Stimulated activated CD4-positive, alpha-beta T cell treated with anti-CD3 and anti-CD28 coated beads, Interleukin-15, amount 100 ng/mL, for 48 hours (primary cell): ENCODE measurements at regions not wholly inside any gene's neighbourhood (a gene's known extent, or its start where the extent isn't known, plus 50 kb on each side); places are given as distances from the start of the nearest gene placed in this dataset.

ENCODE experiments used
- DNase-seq, 2 donors: peaks; one replicate each; pipeline ENCODE4 v3.0.0-alpha.2; 2020; ENCODE audit warnings: low read depth in 2 of 2

DNA sequence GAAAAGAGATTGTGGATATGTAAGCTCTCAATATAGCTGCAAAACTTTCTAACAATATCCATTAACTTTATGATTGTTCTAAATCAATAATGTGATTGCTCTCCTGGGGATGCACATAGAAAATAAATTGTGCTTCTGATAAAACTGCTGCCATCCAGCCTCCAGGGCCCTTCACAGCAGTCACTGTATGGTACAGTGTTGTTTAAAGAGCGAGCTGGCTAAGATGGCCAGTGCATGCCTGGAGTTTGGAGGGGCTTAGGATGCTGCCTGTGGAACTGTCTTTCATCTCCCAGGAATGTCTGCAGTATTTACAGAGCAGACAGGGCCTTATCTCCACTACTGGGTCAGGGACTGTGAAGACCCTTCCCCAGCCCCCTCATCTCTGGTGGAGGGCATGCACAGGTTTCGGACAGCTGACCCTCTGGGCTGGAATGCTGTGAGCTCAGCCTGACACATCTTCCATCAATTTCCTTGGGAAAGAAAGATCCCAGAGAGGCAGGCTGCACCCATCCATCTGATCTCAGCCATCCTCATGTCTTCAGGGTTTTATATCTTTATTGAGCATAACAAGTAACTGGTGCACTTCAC is 137.0 kb downstream of the PLPP3 start:
- DNase-seq, result no peak

DNA sequence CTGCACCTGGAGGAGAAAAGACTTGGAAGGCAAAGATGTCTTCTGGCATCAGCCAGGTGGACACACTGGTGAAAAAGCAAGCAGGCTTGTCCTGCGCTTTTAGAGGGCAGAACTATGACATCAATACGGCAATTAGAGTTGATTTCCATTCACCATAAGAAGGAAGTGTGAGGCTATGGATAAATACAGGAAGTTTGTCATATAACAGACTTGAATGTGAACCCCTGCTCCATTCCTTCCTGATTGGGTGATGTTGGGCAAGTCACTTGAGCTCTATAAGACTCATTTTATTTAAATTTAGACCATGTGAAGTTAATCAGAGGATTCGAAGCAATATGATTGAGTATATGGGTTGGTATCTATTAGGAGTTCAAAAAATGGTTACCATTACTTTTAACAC is 137.8 kb downstream of the PLPP3 start:
- DNase-seq, result no peak

DNA sequence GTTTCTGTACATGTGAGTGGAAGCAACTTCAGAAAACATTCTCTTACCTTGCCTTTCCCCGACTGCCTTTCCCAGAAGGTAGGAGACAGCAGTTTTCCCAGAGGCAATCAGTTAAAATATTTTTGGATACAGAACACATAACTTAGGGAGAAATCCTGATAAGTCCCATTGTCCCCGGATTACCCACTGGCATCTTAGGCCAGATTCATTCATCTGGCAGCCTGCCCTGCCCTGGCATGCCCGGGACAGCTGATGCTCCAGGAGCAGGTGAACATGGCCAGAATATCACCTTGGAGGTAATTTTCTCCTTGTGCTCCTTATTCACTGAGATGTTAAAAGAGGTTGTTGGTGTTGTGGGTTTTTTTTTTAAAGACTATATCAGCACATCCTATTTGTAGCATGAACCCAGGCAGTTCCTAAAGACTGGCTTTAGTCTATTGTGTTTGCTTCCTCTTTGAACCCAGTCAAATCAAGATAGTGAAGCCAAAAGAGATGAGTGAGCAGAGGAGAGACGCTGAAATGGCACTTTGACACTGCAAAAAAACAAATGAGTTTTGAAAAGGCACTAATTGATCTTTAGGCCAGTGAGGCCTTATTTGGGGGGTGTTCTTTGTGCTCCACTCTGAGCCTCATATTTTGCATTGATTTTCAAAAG is 139.6 kb downstream of the PLPP3 start:
- no peak for DNase-seq

DNA sequence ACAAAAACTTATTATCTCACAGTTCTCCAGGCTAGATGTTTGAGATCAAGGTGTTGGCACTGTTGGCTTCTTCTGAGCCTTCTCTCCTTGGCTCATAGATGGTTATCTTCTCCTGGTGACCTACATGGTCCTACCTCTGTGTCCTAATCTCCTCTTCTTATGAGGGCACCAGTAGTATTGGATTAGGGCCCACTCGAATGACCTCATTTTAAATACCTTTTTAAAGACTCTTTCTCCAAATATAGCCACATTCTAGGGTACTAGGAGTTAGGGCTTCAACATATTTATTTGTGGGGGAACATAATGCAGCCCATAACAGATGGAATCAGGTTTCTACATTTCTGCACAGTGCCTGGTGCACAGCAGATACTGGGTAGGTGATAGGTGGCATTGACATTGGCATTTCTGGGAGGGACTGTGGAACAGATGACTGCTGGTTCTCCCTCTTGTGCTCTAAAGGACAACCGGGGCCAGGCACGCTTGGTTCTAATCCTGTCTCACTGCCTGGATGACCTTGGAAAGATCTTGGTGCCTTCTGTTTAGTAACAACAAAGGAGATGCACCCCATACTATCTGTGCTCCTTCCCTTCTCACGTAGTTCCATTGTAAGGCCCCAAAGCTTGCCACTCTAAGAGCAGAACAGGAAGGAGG is 140.3 kb downstream of the PLPP3 start:
- no peak for DNase-seq

DNA sequence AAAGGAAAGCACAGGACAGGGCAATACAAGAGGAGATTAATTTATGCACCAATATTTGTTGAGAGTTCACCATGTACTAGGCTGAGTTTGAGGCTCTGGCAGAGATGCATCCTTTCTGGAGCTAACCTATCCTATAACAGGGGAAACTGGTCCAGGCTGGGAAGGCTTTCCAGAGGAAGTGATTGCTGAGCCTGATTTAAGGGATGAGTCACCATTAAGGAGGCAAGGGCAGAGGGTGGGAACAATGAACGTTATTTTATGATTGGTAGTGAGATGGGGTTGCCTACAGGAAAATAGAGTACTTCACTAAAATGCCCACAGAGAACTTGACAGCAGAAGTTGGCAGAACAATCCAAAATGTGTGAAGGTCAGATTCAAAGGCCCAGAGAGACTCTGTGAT is 141.4 kb downstream of the PLPP3 start:
- DNase-seq, result no peak

DNA sequence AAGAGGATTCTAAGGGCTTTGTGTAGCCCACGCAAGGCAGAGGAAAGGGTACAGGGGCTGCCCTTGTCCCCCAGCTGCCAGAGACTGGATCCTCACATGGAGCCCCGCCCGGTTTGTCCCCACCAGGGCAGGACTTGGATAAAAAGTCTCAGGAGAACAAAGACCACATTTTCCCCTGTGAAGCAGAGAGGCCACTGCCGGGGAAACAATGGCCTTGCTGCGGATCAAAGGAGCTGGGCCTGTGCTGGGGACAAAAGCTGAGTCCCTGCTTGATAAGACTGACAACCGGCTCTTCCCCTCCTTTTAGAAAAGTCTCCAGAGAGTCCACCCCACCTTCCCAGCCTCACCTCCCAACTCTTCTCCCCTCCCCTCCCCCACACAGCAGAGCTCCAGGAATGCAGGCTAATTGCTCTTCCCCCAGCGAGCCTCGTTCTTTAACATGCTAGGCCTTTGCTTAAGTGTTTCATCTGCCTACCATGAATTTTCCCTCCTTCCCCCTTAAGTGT is 142.4 kb downstream of the PLPP3 start:
- no peak for DNase-seq

DNA sequence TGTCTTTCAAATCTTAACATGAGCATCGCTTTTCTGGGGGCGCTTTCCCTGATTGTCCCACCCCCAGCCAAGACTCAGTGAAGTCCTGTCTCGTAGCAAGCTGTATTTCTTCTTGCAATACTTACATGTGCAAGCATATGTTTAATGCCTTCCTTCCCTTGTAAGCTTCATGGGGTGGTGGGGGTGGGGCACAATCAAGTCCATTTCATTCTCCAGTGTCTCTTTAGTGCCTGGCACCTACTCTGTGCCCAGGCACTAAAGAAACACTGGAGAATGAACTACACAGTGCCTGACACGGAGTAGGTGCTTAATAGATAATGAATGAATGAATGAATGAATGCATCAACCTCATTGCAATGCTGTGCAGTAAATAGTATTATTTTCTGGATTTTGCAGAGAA is 143.1 kb downstream of the PLPP3 start:
- DNase-seq, result no peak

DNA sequence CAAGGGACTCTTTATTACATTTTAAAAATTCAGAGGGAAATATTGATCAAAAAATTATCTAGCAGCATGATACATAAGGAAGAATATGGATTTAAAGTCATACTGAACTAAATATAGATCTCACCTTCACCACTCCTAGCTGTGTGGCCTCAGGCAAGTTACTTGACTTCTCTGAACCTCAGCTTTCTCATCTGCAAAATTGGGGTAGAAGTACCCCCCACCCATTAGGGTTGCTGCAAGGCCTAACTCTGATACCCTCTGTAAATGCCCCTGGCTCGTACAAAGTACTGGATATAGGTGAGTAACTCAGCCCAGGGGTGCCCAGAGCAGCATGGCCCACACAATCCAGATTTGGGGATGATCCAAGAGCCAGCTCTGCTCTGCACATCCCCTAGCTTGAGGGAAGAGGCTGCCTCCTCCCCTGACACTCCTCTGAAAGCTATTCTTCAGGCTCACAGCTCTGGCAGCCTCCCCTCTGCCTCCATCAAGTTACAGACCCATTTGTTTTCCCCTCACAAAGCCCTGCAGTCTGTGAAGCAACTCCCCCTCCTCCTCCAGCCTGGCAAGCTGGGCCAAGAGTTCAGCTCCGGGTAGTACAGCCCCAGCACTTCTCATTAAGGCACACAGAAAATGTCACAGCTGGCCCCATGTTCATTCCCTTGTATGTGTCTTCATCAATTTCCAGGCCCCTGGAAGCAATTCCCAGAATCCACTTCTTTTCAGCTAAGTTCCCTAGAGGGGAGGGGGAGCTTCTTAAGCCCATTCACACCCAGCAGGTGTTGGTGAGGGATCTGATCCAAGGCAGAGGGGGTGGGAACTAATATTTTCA is 143.7 kb downstream of the PLPP3 start:
- DNase-seq, result no peak

DNA sequence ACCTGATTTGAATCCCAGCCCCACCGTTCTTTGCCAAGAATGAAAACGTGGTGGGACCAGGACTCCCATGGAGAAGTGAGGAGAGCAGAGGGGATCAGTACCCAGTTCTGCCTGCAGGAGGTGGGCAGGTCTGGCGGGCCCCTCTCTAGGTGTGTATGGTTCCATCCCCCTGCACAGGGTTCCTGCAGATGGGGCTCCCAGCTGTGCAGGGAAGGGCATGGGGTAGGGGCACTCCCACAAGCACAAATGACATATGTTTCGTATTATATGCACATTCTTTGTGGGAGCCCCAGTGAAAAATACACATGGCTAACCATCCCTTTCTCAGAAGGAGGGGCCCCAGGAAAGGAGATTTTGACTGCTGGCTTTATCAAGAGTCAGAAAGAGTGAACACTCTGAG is 144.6 kb downstream of the PLPP3 start:
- no peak for DNase-seq

DNA sequence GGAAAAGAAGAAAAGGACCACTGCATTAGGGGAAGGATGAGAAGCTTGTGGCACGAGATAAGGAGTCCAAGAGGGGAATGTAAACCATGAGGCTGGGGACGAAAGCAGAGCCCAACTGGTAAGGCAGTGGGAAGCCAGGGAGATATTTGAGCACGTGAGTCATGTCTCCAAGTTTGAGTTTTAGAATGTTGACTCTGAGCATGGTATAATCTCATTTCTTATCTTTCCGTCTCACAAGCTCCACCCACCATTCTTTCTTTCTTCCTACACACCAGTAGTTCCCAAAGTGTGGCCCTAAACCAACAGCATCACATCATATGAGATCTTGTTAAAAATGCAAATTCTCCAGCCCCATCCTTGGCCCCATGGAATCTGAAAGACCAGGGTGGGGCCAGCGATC is 145.3 kb downstream of the PLPP3 start:
- no peak for DNase-seq

DNA sequence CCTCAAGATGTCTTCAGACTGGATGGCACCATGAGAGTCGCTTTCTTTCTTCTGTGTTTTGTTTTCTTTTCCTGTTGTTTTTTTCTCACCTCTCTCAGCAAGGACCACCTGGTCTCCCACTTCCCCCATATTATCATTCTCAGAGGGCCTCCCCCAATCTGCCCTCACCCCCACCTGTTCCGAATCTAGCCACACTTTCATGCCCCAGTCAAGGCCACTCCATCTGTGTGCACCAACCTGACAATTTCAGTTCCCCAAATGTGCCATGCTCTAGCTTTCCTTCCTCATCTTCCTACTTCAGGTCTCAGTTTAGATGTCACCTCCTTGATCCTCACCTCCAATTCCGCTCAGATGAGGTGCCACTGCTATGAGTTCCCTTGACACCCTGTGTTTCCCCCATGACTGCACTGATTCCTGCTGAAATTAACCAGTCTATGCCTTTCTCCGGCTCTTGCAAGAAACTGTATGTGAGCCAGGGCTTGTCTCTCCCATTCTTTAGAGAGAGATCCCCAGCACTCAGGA is 146.2 kb downstream of the PLPP3 start:
- no peak for DNase-seq

DNA sequence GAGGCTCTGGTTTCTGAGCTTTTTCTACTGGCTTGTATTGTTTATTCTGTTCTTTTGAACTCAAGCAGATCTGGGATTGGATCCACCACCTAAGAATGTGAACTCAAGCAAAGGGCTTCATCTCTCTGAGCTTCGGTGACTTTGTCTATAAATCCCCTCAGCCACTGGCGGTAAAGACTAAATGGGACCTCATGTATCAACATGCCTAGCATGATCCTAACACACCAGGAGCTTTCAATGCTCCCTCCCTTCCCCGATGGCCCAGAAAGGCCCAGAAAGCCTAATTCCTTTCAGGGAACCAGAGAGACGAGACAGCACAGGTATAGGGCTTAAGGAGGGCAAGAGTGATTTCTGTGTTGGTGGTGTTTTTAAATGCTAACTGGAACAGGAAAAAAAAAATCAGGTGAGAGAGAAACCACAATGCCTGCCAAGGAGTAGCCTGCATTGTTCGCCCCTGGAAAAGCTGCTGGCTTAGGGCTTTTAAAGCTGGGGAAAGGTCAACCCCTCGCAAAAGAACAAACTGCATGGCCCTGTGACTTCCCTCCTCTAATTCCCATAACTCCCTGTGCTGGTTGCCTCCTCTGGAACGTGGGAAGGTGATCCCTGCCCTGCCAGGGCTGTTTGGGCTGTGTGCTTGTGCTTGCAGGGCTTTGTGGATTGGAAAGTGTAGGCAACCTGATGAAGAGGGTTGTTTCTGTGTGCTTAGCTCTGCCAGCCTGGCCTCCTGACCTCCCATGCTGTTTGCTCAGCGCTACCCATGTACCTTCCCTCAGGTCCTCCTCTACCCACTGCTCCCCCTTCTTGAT is 147.0 kb downstream of the PLPP3 start:
- DNase-seq, result no peak

DNA sequence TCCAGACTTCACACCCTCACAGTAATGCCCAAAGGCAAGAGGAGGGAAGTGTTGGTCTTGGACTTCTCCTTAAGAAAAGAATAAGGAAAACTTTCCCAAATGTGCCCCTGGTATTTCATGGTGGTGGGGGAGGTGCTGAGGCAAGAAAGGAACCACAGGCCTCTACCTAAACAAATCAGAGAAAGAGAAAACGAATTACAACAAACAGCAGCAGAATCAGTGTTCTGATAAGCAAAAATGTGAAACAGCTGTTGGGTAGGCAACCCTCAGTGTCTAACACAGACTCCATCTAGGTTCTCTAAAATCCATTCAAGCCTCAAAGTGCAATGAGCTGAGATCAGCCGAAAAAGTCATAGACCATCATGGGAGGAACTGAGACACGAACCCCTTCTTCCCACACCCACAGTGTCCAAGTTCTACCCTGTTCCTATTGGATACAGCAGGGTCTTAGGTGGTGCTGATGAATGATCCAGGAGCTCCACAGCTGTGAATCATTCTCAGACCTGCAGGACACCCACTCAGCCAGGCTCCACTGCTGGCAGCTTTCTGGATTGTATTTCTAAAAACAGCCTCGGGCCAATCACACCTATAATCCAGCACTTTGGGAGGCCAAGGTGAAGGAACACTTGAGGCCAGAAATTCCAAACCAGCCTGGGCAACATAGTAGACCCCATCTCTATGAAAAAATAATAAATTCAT is 149.1 kb downstream of the PLPP3 start:
- no peak for DNase-seq

DNA sequence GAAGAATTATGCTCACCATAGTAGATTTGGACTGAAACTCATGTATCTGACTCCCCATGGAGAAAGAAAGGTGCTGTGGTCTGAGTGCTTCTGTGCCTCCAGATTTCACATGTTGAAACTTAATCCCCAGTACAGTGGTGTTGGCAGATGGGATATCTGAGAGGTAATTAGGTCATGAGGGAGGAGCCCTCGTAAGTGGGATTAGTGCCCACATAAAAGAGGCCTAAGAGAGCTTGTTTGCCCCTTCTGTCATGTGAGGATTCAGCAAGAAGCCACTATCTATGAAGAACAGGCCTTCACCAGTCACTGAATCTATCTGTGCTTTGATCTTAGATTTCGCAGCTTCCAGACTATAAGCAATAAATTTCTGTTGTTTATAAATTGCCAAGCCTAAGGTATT is 150.1 kb downstream of the PLPP3 start:
- DNase-seq, result no peak

DNA sequence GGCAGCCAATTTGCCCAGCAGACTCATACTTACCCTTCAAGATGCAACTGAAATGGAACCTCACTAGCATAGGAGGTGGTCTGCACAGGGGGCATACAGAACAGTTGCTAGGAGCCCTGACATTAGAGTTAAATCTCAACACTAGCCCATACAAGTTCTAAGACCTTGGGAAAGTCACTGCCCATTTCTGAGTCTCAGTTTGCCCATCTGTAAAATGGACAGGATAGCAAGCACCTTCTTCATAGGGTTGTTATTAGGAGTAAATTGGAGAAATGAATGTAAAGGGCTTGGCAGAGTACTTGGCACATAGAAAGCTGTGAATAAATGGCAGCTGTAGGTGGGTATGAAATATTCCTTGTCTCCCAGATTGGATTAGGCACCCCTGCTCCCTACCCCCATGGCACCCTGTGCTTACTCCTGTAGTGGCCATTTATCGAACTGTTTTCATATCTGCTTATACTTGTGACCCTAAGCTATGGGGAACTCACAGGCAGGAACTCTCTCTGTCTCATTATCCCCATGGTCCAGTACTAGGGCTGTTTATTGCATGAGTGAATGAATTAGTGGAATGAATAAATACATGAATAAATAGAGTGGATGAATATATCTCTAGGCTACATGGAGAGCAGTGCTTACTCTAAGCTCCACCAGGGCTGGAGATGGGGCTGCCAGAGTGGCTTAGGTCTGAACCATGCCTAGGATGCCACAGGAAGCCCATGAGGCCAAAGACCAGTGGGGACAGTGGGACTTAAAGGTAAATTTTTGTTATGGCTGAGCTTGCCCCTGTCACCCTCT is 152.6 kb downstream of the PLPP3 start:
- no peak for DNase-seq

DNA sequence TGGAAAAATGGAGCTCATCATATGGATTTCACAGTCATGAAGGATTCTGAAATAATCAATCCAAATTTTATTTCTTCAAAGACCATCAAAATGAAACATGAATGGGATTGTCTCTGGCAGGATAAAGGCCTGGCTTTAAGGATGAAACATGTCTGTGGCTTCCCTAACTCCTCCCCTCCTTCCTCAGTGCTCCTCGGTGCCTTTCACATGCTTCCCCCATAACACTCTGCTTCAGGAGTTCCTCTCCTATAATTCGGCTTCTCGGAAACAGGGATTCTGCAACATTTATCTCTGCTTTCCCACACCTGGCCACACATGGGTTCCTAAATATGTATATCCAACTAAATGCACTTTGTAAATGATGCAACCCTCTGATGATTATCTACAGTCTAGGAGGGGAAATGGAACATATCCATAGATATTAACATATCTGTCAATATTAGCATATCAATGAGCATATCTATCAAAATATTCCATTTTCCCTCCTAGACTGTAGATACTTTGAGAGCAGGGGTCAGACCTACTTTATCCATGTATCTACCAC is 153.8 kb downstream of the PLPP3 start:
- no peak for DNase-seq

DNA sequence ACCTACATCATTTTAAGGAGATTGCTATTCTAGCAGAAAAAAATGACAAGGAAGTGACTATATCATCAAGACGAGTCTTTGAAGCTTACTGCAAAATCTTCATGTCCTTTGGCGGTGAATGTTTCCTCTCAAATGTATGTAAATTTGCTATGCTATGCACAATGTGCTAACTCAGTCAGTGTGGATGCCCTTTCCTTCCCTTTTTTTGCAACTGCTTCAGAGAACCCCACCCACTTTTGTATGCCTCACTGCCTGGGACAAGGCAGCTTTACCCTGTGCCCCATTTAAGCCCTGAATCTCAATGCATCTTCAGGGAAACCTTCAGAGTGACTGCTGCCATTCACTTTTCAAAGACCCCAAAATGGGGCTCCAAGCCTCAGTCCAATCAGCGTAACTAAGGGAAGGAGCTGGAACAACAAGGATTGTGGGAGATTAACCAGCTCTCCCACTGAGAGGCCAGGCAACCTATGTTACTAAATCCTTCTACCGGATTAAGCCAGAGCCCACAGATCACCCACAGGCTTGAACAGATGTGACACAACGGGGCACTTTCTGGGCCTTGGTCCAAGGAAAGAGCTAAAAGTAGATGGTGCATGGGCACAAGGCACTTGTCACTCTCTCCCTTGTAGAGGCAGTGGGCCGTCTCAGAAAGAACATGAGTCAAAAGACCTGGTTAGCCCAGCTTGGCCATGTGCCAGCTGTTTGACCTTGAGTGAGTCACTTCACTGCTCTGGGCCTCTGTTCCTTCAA is 154.4 kb downstream of the PLPP3 start:
- DNase-seq, result no peak

DNA sequence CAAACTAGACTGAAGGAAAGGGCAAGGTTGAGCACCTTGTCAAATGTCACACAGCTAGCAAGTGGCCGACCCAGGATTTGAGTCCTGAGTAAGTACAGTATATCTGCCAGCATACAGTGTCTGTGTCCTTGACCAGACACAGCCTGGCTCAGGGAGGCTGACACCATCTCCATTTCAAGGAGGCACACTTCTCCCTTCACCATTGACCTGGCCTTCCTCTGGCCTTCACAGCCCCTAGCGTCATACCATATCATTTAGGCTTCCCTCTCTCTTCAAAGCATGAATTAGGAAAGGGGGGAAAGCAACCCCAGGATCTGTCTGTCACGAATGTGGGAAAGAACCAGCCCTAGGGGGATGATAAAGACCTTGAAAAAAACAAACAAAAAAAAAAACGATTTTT is 155.6 kb downstream of the PLPP3 start:
- DNase-seq, result no peak

DNA sequence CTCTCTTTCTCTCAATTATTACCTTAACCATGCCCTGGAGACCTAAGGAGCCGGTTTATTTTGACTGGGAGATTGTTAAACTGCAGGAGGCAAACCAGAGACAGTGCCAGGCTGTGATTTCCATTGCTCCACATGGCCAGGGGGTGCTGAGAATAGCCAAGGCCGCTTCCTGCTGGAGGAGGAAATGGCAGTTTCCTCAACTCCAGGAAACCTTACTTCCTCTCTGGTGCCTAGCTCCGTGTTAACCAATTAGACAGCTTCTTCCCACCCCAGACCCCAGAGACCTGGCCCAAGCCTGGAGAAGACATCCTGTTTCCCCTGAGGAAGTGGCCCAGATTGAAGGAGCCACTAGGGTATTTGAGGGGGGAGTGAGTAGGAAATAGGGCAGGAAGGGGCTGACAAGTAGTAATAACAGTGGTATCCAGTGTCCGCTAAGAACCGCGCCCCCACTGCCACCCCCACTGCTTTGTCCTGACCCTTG is 161.2 kb downstream of the PLPP3 start:
- no peak for DNase-seq
